H1 (cell line): ENCODE measurements at regions not wholly inside any gene's neighbourhood (a gene's known extent, or its start where the extent isn't known, plus 50 kb on each side); places are given as distances from the start of the nearest gene placed in this dataset.
A peak's percentile ranks its signal among the peaks of the same experiment; 100 is the strongest.

Source experiments
- CTCF ChIA-PET: fragments of 300-600 bp; sonication (Branson Sonifier 250); formaldehyde crosslinking; loops from one replicate; lab custom pipeline; 2021; ENCODE audit not compliant: partially characterized antibody; lab: Charles Lee
- POLR2A ChIA-PET: fragments of 300-600 bp; sonication (Branson Sonifier 250); formaldehyde crosslinking; loops from one replicate; lab custom pipeline; 2021; ENCODE audit warnings: inconsistent platforms; ENCODE audit not compliant: partially characterized antibody; lab: Charles Lee
- DNase-seq, 2 experiments: peaks; one replicate each; pipeline versions ENCODE4 v3.0.0 to v3.0.0-alpha.2; 2010 to 2022; ENCODE audit warnings: low spot score in 2 of 2, low read depth in 1 of 2, mixed read lengths in 1 of 2
- FAIRE-seq: peaks from 2 replicates; lab custom pipeline; 2011; peaks lifted over from hg19 to GRCh38; lab: Jason Lieb, UNC
- H2AFZ ChIP-seq: 2 replicates; pipeline ENCODE4 v1.8.1; 2012; ENCODE audit warnings: low read length, inconsistent platforms
- H2AK5ac ChIP-seq: 2 replicates; pipeline ENCODE4 v1.6.1; 2013; ENCODE audit warnings: low read depth, low read length
- H2BK120ac ChIP-seq: replicated peaks from 2 replicates; pipeline ENCODE3; 2013; ENCODE audit warnings: low read depth, low read length, inconsistent platforms
- H2BK12ac ChIP-seq: 2 replicates; pipeline ENCODE4 v1.6.1; 2013; ENCODE audit warnings: low read depth, low read length
- H2BK15ac ChIP-seq: 2 replicates; pipeline ENCODE4 v1.6.1; 2013; ENCODE audit warnings: low read length
- H2BK20ac ChIP-seq: 2 replicates; pipeline ENCODE4 v1.6.1; 2013; ENCODE audit warnings: low read length
- H2BK5ac ChIP-seq: 2 replicates; pipeline ENCODE4 v1.6.1; 2013; ENCODE audit warnings: low read depth, low read length
- H3K14ac ChIP-seq: 2 replicates; pipeline ENCODE4 v1.6.1; 2013; ENCODE audit warnings: inconsistent platforms; ENCODE audit not compliant: insufficient read length
- H3K18ac ChIP-seq: 2 replicates; pipeline ENCODE4 v1.6.1; 2013; ENCODE audit warnings: low read length; ENCODE audit errors: extremely low read depth
- H3K23ac ChIP-seq: 2 replicates; pipeline ENCODE4 v1.6.1; 2013; ENCODE audit warnings: inconsistent platforms; ENCODE audit not compliant: insufficient read length
- H3K23me2 ChIP-seq: 2 replicates; pipeline ENCODE4 v1.6.1; 2013; ENCODE audit warnings: low read depth, low read length
- H3K27ac ChIP-seq: 2 replicates; pipeline ENCODE4 v1.6.1; 2011; ENCODE audit warnings: low read depth, low read length, inconsistent platforms
- H3K27me3 ChIP-seq, 4 experiments: replicated peaks in 1 of 4; 1 replicate in 1 of 4; 2 replicates in 3 of 4; pipeline versions ENCODE4 v1.6.1 to v1.8.1; 2011 to 2013; ENCODE audit warnings: low read length in 3 of 4, mild to moderate bottlenecking in 3 of 4, inconsistent platforms in 2 of 4, mixed read lengths in 2 of 4, moderate library complexity in 1 of 4; ENCODE audit not compliant: control insufficient read depth in 3 of 4, insufficient read depth in 3 of 4; ENCODE audit errors: extremely low read depth in 1 of 4
- H3K36me3 ChIP-seq, 4 experiments: 2 replicates each; pipeline versions ENCODE4 v1.6.1 to v1.8.1; 2011 to 2013; ENCODE audit warnings: mild to moderate bottlenecking in 4 of 4, low read length in 3 of 4, moderate library complexity in 2 of 4, control low read depth in 1 of 4, inconsistent platforms in 1 of 4; ENCODE audit not compliant: insufficient read depth in 4 of 4, control insufficient read depth in 2 of 4
- H3K4ac ChIP-seq: replicated peaks from 2 replicates; pipeline ENCODE3; 2013; ENCODE audit warnings: low read length, low read depth, mixed read lengths, inconsistent platforms; ENCODE audit not compliant: insufficient read length
- H3K4me1 ChIP-seq, 4 experiments: replicated peaks in 1 of 4; 1 replicate in 1 of 4; 2 replicates in 3 of 4; pipeline versions ENCODE4 v1.6.1 to v1.8.1; 2011 to 2013; ENCODE audit warnings: low read length in 3 of 4, inconsistent platforms in 2 of 4, mixed read lengths in 1 of 4; ENCODE audit not compliant: insufficient read depth in 4 of 4, control insufficient read depth in 3 of 4
- H3K4me2 ChIP-seq, 2 experiments: 2 replicates each; pipeline versions ENCODE4 v1.6.1 to v1.8.1; 2011 to 2013; ENCODE audit warnings: low read depth in 2 of 2, low read length in 2 of 2, control low read depth in 1 of 2, inconsistent platforms in 1 of 2, mild to moderate bottlenecking in 1 of 2; ENCODE audit not compliant: insufficient read depth in 1 of 2
- H3K4me3 ChIP-seq, 4 experiments: fragments of 200-600, 300-600 bp in 1 of 4; sonication (generic), shearing (Covaris generic), sonication (Bioruptor Twin) in 1 of 4; 2 replicates each; pipeline versions ENCODE4 v1.5.1 to v1.8.1; 2011 to 2016; ENCODE audit warnings: low read length in 4 of 4, low read depth in 3 of 4, control low read depth in 2 of 4, inconsistent platforms in 2 of 4, mild to moderate bottlenecking in 2 of 4, mixed read lengths in 1 of 4, moderate library complexity in 1 of 4; ENCODE audit not compliant: insufficient read depth in 2 of 4; ENCODE audit errors: extremely low read depth in 1 of 4
- H3K56ac ChIP-seq: replicated peaks from 2 replicates; pipeline ENCODE3; 2013; ENCODE audit warnings: low read depth, mild to moderate bottlenecking, mixed read lengths, low read length, inconsistent platforms; ENCODE audit not compliant: insufficient read length
- H3K79me1 ChIP-seq: 2 replicates; pipeline ENCODE4 v1.6.1; 2013; ENCODE audit warnings: low read depth, low read length, control low read depth
- H3K79me2 ChIP-seq, 2 experiments: 2 replicates each; pipeline versions ENCODE4 v1.6.1 to v1.8.1; 2012 to 2013; ENCODE audit warnings: low read length in 2 of 2, mild to moderate bottlenecking in 2 of 2, inconsistent platforms in 1 of 2; ENCODE audit not compliant: insufficient read depth in 2 of 2, control insufficient read depth in 1 of 2
- H3K9ac ChIP-seq, 4 experiments: replicated peaks in 1 of 4; 1 replicate in 1 of 4; 2 replicates in 3 of 4; pipeline versions ENCODE4 v1.6.1 to v1.8.1; 2011 to 2013; ENCODE audit warnings: low read depth in 3 of 4, low read length in 3 of 4, control low read depth in 2 of 4, mild to moderate bottlenecking in 2 of 4, moderate library complexity in 2 of 4, inconsistent platforms in 1 of 4; ENCODE audit errors: extremely low read depth in 1 of 4
- H3K9me3 ChIP-seq, 2 experiments: 2 replicates each; pipeline versions ENCODE4 v1.6.1 to v1.8.1; 2012 to 2013; ENCODE audit warnings: mild to moderate bottlenecking in 2 of 2, moderate library complexity in 2 of 2, control low read depth in 1 of 2, inconsistent platforms in 1 of 2, low read depth in 1 of 2, low read length in 1 of 2, mixed read lengths in 1 of 2; ENCODE audit not compliant: insufficient read depth in 2 of 2
- H4K20me1 ChIP-seq, 2 experiments: replicated peaks in 1 of 2; 2 replicates each; pipeline versions ENCODE3 to v1.8.1; 2011 to 2013; ENCODE audit warnings: inconsistent platforms in 2 of 2, low read length in 2 of 2, mild to moderate bottlenecking in 1 of 2; ENCODE audit not compliant: insufficient read depth in 2 of 2, control insufficient read depth in 1 of 2
- H4K5ac ChIP-seq: 2 replicates; pipeline ENCODE4 v1.6.1; 2013; ENCODE audit warnings: low read length, low read depth, mixed read lengths, inconsistent platforms; ENCODE audit not compliant: insufficient read length
- H4K8ac ChIP-seq: 2 replicates; pipeline ENCODE4 v1.8.0; 2013; ENCODE audit warnings: mild to moderate bottlenecking, moderate library complexity, low read length, inconsistent platforms; ENCODE audit not compliant: insufficient read depth; ENCODE audit errors: extremely low read depth
- H4K91ac ChIP-seq: replicated peaks from 2 replicates; pipeline ENCODE3; 2013; ENCODE audit warnings: low read length, mixed read lengths, inconsistent platforms; ENCODE audit not compliant: insufficient read length
- CTBP2 ChIP-seq: IDR thresholded peaks from 2 replicates; pipeline ENCODE4 v1.7.0; 2011; ENCODE audit warnings: borderline replicate concordance, mild to moderate bottlenecking, moderate library complexity, mixed read lengths, low read length; ENCODE audit not compliant: insufficient read depth, insufficient read length
- E2F6 ChIP-seq: IDR thresholded peaks from 2 replicates; pipeline ENCODE4 v1.6.1; 2012; ENCODE audit warnings: inconsistent platforms
- FOSL1 ChIP-seq: IDR thresholded peaks from 2 replicates; pipeline ENCODE4 v1.6.1; 2011; ENCODE audit warnings: mild to moderate bottlenecking, low read depth, low read length, moderate library complexity; ENCODE audit not compliant: insufficient read depth
- GTF2F1 ChIP-seq: IDR thresholded peaks from 2 replicates; pipeline ENCODE4 v1.6.1; 2012; ENCODE audit warnings: low read depth, low read length, improper control_type of control experiment, borderline replicate concordance
- KDM1A ChIP-seq: fragments of 200-600, 300-600 bp; sonication (generic); IDR thresholded peaks from 2 replicates; pipeline ENCODE4 v1.7.1; 2016; ENCODE audit warnings: mild to moderate bottlenecking, low read length, borderline replicate concordance
- POLR2A ChIP-seq, 2 experiments: IDR thresholded peaks; 1 replicate in 1 of 2; 2 replicates in 1 of 2; pipeline ENCODE4 v1.6.1; 2011; ENCODE audit warnings: low read depth in 2 of 2, low read length in 2 of 2, mild to moderate bottlenecking in 2 of 2; ENCODE audit errors: control extremely low read depth in 1 of 2
- RXRA ChIP-seq: IDR thresholded peaks from 2 replicates; pipeline ENCODE4 v1.6.1; 2011; ENCODE audit warnings: low read depth, mild to moderate bottlenecking, low read length, moderate library complexity; ENCODE audit not compliant: insufficient read depth
- SP1 ChIP-seq: IDR thresholded peaks from 2 replicates; pipeline ENCODE4 v1.6.1; 2011; ENCODE audit warnings: low read depth, low read length
- SP2 ChIP-seq: IDR thresholded peaks from 2 replicates; pipeline ENCODE4 v1.6.1; 2012; ENCODE audit warnings: mild to moderate bottlenecking, low read length, inconsistent platforms
- SRF ChIP-seq: IDR thresholded peaks from 2 replicates; pipeline ENCODE4 v1.6.1; 2011; ENCODE audit warnings: mild to moderate bottlenecking, low read depth, low read length, moderate library complexity
- TAF7 ChIP-seq: optimal IDR thresholded peaks from 2 replicates; pipeline ENCODE3; 2011; ENCODE audit warnings: low read depth, mild to moderate bottlenecking, inconsistent platforms, low read length, moderate library complexity, borderline replicate concordance
- TBP ChIP-seq: IDR thresholded peaks from 2 replicates; pipeline ENCODE4 v1.6.1; 2011; ENCODE audit warnings: low read depth, low read length, improper control_type of control experiment
- TCF12 ChIP-seq: IDR thresholded peaks from 2 replicates; pipeline ENCODE4 v1.6.1; 2011; ENCODE audit warnings: low read depth, mild to moderate bottlenecking, low read length
- WGBS, 2 experiments: shearing (Covaris generic) in 1 of 2; methylation state at CpG; one replicate each; pipeline versions ENCODE4 v1.1.6 to v1.1.7; 2013 to 2015; ENCODE audit warnings: low lambda C conversion rate in 2 of 2, mixed read lengths in 2 of 2, inconsistent platforms in 1 of 2, low coverage in 1 of 2, missing lambda C conversion rate in 1 of 2; ENCODE audit not compliant: insufficient replicate concordance in 2 of 2, insufficient coverage in 1 of 2, insufficient read length in 1 of 2; ENCODE audit errors: extremely low coverage in 1 of 2, missing lambda C conversion rate in 1 of 2; 5-methylcytosine and 5-hydroxymethylcytosine counted together
- TF ChIP-seq, protein P1 (sequence below): IDR thresholded peaks from 2 replicates; pipeline ENCODE4 v1.6.1; 2011; ENCODE audit warnings: low read depth, mild to moderate bottlenecking, low read length; ENCODE audit not compliant: insufficient read depth

DNA sequence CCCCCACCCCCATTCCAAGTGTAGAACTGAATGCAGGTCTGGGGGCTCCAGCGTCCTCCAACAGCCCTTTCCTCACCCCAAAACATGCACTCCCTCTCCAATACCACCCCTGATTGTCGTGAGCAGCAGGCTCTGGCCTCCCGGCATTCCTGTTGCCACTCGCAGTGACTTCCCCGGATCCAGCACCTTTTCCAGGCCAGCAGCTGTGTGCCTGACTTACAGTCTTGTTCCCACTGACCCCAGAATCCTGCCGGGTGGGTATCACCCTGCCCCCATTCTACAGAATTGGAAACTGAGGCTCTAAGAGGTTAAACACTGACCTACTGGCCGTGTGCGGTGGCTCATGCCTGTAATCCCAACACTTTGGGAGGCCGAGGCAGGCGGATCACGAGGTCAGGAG, 127.2 kb downstream of the OLFM1 start:
- H3K27ac ChIP-seq = no peak overlapping the region
- H3K4me2 ChIP-seq = no peak overlapping the region
- FAIRE-seq (no peak), DNase-seq (no peak)
- no peak overlapping the region for H3K9ac ChIP-seq
- H2AFZ ChIP-seq = no peak overlapping the region
- no peaks in the 10 kb centered on the region for H3K27me3 ChIP-seq
- no peak overlapping the region for H3K4ac ChIP-seq
- no peak overlapping the region for H2BK120ac ChIP-seq
- POLR2A ChIA-PET = no interaction called here
- H4K91ac ChIP-seq = peak overlapping the region; percentile 47
- WGBS, 2 experiments = 83% methylated on average over 10 of the region's 11 CpGs; no CpG with 5 or more reads in 1 of the 2 experiments
- no peaks in the 10 kb centered on the region for H3K79me2 ChIP-seq
- peaks cover 15% of the 10 kb centered on the region in 2 experiments for H3K9me3 ChIP-seq
- no peak overlapping the region for H4K5ac ChIP-seq
- H3K18ac ChIP-seq = 0 out of 2 replicates have a peak overlapping the region, but pooled peaks have one; percentile 6
- H3K4me1 ChIP-seq = peaks cover 16 to 25% (median 20%) of the 10 kb centered on the region in 4 experiments
- H4K20me1 ChIP-seq = no peaks in the 10 kb centered on the region
- no peak overlapping the region for H2BK15ac ChIP-seq
- H2AK5ac ChIP-seq = no peak overlapping the region
- CTCF ChIA-PET = interaction anchor here (0.8 to 3.3 kb wide), 2 partner anchors 67 to 197 kb away, joined by 3 to 14 read pairs; no protein-coding TSS in a partner anchor
- no peaks in the 10 kb centered on the region for H3K36me3 ChIP-seq
- no peak overlapping the region for H3K14ac ChIP-seq
- no peaks in the 10 kb centered on the region for H3K23me2 ChIP-seq
- no peak overlapping the region for H2BK5ac ChIP-seq
- H3K56ac ChIP-seq = no peak overlapping the region
- no peak overlapping the region for H3K23ac ChIP-seq
- H2BK20ac ChIP-seq = no peak overlapping the region
- no peak overlapping the region for H4K8ac ChIP-seq
- H3K4me3 ChIP-seq = no peak overlapping the region
- no peaks in the 10 kb centered on the region for H3K79me1 ChIP-seq
- 0 out of 2 replicates have a peak overlapping the region, but pooled peaks have one; percentile 3 for H2BK12ac ChIP-seq
- TF ChIP-seq KDM1A (no peak), TCF12 (no peak), E2F6 (no peak), SP2 (no peak), CTBP2 (no peak), SP1 (no peak), TBP (no peak), FOSL1 (no peak), RXRA (no peak), GTF2F1 (no peak), POLR2A (IDR thresholded peaks at IDR 0.05; ENCODE audit: control extremely low read depth in 1 of 2, low read depth in 2 of 2, low read length in 2 of 2) (no peak), SRF (no peak), TAF7 (no peak)
- TF ChIP-seq, protein P1, sequence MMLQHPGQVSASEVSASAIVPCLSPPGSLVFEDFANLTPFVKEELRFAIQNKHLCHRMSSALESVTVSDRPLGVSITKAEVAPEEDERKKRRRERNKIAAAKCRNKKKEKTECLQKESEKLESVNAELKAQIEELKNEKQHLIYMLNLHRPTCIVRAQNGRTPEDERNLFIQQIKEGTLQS = no peak
